GM21723 (cell line): ENCODE measurements at regions not wholly inside any gene's neighbourhood (a gene's known extent, or its start where the extent isn't known, plus 50 kb on each side); places are given as distances from the start of the nearest gene placed in this dataset.

Experiments
- ATAC-seq: cut with Tn5 transposase; IDR thresholded peaks from one replicate; pipeline ENCODE4 v1.9.1; 2021; ENCODE audit warnings: mild to moderate bottlenecking, moderate library complexity; ENCODE audit not compliant: unreplicated experiment

- ATAC-seq: no peak
Measured at GRCh38 chr2:196479350-196479749, 160.2 kb upstream of the CCDC150 start.

DNA sequence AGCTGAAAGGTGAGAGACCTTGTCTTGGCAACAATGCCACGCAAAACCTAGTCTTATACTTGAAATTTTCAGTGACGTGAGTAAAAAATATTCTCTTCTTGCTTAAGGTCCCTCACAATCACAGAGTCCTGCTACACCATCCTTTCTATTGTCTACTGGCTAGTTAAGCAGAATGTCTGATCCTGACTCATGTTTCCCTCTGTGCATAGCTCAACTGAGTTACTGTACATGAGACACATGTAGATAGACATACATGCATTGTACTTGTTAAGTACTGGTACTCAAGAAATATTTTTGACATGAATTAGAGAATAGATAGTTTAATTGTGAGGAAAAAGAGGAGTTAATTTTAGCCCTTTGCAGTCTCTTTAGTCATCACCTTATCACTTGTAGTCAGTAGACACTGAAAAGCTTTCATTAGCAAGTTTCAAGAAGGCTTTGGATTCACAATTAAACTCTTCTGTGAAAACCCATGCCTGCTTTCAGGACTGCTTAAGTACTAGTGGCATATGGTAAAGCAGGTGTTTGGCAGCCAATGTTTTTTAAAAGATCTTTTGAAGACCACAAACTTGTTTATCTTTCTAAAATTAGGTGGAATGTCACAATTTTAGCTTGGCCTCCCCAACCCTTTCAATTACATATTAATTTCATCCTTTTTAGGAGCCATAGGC lies 158.7 kb upstream of the CCDC150 start:
- ATAC-seq: no peak

GRCh38 chr2:196481324-196481697 lies 158.2 kb upstream of the CCDC150 start:
- no peak for ATAC-seq

- no peak for ATAC-seq
Measured at GRCh38 chr2:196482119-196483065, 157.1 kb upstream of the CCDC150 start.

DNA sequence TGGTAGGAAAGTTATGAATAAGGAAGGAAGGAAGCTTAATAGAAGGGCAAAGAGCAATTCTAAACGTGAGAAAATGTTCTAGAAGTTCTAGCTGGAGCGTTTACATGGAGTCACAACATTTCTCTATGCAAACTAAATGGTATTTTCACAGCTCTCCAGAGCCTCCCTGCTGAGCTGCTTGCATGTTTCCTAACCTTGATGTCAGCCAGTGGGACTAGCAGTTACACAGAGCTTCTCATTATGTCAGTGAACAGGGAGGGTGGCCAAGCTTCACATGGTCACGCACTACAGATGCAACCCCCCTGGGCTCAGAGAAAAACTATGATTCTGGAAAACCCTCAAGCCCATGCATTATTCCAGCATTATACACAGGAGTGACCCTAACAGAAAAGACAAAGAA lies 153.4 kb upstream of the CCDC150 start:
- no peak for ATAC-seq

DNA sequence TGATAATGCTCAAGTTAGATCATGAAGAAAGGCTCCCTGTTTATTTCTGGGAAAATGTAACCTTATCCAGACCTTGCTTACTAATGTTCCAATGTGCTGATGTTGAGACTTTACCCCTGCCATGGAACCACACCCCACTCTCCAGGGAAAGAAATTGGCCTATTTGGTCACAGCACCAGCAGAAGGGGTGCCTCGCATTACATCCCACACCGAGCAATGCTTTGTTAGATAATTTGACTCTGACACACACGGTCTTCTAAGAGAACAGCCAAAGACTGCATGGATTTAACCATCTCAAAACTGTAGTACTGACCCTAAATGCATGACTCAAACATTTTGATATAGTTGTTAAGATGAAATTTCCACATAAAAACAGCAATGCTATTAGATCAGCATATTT lies 152.1 kb upstream of the CCDC150 start:
- no peak for ATAC-seq

DNA sequence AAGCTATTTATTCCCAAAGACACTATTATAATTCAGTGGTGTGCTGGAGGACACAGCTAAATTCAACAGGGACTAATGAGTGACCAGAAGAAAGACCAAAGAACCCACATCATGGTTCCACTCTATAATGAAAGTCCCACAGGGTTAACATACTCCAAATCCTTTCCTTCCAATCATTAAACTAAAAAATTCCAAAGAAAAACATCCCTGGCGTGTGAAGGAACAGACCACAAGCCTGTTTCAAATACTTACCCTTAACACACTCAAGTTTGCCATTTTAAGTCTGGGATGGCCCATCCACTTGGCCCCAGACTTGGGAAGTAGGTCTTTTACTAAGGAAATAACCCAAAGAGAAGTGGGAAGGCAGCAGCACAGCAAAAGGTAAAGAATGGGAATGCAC lies 150.1 kb upstream of the CCDC150 start:
- ATAC-seq: no peak

DNA sequence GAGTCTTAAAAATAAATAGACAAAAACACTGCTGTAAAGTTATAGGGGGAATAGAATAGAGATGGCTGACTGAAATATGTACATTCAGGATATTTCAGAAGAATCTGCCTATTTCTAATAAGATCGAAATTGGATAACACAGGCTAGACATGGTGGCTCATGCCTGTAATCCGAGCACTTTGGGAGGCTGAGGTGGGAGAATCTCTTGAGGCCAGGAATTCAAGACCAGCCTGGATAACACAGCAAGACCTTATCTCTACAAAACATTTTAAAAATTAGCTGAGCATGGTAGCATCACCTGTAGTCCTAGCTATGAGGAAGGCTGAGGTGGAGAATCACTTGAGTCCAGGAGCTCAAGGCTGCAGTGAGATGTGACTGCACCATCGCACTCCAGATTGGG lies 146.6 kb upstream of the CCDC150 start:
- ATAC-seq: no peak

DNA sequence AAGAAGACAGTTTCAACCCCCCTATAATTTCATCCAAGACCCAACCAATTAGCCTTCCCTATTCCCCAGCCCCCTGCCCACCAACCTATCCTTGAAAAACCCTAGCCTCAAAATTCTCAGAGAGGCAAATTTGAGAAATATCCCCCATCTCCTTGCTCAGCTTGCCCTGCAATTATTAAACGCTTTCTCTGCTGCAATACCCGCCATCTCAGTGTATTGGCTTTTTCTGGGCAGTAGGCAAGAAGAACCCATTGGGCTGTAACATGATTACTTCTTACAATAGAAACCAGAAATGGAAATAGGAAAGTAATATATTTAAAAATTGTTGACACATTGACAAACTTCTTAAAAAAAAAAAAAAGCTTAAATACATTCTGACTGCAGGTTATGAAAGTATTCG lies 140.6 kb upstream of the CCDC150 start:
- ATAC-seq: no peak

- ATAC-seq: no peak
Measured at GRCh38 chr2:196499686-196500085, 139.8 kb upstream of the CCDC150 start.

DNA sequence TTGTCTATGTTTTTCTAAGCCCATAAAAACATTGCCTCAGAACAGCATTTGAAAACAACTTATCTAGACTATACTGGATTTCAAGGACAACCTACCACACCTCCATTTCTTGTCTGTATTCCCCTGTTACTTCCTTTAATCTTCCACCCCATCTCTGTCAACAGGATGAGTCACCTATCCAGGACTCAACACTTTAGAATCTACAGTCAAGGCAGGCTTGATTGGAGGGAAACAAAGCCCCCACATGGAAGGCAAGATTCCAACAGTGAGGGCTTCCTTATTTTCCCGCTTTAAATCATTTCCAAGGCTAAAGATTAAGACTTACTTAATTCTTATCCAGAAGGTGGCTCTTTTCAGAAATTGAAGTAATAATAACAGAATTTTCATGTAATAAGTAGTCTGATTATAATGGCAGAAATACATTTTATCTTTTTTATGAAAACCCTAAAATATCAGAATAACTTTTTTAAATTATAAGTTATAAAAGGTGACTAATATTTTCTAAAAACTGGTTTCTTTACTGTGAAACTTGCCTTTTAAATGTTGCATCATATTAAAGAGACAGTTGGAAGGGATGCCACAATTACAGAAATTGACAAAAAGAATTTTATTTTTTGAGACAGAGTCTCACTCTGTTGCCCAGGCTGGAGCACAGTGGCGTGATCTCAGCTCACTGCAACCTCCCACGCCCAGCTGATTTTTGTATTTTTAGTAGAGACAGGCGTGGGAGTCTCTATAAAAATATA lies 138.7 kb upstream of the CCDC150 start:
- ATAC-seq: no peak

DNA sequence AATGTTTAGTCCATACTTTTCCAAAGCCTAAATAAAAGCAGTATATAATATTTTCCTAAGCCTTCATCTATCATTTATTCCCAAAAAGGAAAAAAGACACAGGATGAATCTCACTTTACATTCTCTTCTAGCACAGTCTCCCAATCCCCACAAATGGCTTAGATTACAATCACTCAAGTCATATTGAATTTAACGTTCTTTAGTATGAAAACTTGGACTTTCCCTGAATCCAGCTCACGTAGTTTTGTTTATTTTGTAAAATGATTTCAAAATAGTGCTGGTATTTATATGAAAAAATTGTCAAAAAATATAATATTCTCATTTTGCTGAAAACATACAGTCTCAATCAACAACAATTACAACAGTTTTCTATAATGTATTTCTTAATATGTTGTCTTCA lies 137.7 kb upstream of the CCDC150 start:
- no peak for ATAC-seq

GRCh38 chr2:196502386-196502785 lies 137.1 kb upstream of the CCDC150 start:
- ATAC-seq: no peak

- ATAC-seq: no peak
Measured at GRCh38 chr2:196503398-196503797, 136.1 kb upstream of the CCDC150 start.

- ATAC-seq: peak; percentile 65
Measured at GRCh38 chr2:196504788-196505187, 134.7 kb upstream of the CCDC150 start.

- ATAC-seq: no peak
Measured at GRCh38 chr2:196510246-196510645, 129.3 kb upstream of the CCDC150 start.

DNA sequence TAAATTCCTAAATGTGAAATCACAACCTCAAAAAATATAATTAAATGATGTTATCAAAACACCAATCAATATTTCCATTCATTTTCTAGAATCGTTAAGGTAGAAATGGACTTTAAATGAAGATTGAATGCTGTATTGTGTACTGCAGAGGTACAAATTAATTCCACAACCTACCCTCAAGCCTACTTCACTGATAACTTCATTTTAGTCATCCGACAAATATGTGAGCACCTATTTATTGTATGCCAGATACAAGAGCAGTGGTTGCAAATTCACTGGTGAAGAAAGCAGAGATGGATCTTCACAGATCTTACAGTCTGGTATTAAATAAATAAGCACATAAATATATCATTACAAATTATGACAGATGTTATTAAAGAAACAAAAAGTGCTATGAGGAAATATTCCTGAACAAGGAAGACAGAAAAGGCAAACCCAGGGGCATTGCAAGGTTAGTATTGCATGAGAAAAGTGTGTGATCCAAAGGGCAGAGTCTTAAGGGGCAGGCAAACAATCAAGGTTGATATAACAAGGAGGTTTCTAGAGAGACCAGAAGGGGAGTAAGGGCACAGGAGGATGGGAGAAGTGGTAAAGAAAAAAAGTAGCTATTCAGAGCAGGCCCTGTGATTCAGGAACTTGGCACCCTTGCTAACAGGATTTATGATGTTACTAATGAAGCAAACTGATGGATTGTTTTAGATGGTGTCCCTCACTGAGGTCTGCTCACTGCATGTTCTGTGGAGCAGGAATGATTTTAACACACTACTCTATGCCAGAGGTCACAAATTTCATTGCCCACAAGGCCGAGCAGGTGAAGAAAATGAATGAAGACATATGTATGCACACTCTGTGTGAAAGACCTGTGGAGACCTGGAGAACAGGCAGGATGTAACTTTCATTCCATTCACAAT lies 128.0 kb upstream of the CCDC150 start:
- ATAC-seq: no peak

DNA sequence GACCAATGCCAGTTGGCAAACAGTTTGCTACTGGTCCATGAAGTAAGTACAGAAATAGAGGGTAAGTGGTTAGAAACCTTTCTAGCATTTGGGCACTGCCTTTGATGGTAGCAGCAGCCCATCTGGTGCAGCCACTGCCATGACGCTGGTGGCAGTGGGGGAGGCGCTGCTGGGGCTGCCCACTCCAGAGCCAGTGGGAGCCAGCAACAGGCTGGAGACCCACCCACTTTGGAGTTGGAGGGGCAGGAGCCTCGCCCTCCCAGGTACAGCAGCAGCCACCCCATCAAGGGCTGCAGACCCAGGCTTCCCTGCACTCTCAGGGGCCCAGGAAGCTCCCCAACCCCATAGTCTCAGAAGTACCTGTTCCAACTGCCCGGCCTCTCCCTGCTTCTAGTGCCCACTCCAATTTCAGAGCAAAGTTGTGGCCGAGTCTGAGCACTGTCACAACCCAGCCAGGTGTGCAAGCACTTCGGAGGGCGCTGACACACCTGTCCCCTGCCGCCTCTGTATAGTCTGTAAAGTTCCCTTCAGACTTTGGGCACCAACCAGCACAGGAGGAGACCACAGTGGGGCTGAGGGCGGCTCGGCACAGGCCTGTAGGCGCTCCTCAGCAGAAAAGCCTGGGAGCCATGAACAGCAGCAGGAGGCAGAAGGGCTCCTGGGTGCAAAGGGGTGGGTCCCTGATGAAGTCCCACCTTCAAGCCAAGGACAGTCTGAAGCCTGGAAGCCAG lies 125.6 kb upstream of the CCDC150 start:
- no peak for ATAC-seq

DNA sequence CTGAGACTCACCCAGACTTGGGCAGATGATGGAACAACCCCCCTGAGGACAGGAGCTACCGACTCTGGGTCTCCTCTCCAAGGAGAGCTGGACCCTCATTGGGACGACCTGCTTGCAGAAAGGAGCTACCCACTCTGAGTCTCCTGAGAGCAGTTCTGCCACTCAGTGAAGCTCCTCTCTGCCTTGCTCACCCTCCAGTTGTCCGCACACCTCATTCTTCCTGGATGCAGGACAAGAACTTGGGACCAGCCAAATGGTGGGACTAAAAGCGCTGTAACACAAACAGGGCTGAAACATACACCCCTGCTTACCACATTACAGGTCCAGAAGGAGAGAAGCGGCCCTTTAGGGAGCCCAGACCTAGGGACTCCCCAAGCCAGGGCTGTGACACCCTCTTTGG lies 124.9 kb upstream of the CCDC150 start:
- no peak for ATAC-seq

DNA sequence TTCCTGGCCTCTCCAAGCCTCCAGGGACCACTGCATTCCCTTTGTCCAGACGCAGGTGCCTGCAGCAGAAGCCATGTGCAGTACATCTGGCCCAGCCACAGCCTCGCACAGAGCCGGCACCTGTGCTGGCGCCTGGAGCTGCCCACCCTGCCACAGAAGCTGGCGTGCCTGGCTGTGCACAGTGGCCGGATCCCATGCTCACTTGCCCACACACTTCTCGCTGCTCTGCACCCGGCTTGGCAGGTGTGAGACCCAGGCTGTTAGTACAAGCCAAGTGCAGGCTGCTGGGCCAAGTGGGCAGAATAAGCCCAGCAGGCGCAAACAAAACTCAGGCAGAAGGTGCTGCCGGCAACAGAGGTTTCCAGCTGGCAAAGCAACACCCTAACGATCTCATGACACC lies 124.5 kb upstream of the CCDC150 start:
- ATAC-seq: no peak
